CD4-positive, alpha-beta T cell treated with Interleukin-17A for 1 hour (primary cell): ENCODE measurements at regions not wholly inside any gene's neighbourhood (a gene's known extent, or its start where the extent isn't known, plus 50 kb on each side); places are given as distances from the start of the nearest gene placed in this dataset.
"Not testable (repeated sequence)": the region's sequence is repeated elsewhere in the genome, so short reads cannot be mapped to it uniquely, and the experiment has no call there.

ENCODE experiments used
- DNase-seq: peaks from one replicate; pipeline ENCODE4 v3.0.0-alpha.2; 2020

DNA sequence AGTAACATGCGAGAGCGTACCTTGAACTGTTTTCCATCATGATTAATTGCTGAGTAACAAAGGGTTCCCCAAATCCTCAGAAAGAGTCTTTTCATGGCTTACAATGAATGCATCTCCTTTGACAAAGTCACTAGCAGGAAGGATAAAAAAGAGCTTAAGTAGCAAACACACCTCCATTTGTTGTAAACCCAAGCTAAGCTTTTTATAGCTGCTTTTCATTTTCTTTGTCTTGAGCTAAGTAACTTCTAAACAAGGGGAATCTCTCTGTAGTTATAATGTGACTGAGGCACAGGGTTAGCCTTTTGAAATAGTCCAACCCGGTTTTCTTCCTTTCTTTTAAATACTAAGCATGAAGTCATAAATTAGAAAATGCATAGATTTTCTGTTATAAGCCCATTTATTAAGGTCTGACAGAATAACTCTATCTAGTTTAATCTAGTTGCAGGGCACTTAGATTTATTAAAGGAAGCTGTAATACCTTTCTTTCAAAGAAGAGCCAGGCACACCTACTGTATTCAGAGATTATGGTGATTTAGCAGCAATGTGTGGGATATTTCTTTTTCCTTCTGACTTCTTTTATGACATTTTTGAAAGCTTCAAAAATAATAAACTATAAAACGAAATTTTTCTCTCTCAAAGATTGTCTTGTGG, 226.9 kb upstream of the SMIM31 start:
- DNase-seq: no peak

DNA sequence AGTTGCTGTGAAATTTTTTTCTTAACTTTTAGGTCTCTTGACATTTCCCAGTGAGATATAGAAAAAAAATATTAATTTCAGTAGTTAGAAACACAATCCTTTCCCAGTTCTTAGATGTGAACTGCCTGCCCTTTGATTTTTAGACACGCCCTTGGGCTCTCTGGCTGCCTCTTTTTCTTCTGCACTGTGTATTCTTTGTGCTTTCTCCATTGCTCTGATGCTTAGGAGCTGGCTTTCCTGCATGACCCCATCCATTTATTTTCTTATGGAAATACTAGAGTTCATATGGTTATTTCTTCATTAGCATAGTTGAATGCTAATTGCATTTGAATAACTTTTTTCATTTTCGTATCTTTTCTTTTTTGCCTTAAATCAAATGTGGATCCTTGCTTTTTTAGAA, 224.9 kb upstream of the SMIM31 start:
- DNase-seq: no peak

DNA sequence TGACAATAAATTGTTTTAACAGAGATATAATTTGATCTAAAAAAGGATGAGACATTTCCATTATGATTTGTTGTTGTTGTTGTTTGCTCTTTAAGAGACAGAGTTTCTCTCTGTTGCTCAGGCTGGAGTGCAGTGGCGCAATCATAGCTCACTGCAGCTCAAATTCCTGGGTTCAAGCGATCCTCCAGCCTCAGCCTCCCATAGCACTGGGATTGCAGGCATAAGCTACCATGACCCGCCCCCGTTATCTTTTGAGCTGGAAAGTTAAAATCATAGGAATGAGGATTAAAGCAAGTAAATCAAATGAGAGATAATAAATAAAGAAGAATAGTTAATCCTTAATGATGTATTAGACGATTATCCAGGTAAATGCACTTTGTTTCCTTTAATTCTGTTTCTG, 224.4 kb upstream of the SMIM31 start:
- no peak for DNase-seq

DNA sequence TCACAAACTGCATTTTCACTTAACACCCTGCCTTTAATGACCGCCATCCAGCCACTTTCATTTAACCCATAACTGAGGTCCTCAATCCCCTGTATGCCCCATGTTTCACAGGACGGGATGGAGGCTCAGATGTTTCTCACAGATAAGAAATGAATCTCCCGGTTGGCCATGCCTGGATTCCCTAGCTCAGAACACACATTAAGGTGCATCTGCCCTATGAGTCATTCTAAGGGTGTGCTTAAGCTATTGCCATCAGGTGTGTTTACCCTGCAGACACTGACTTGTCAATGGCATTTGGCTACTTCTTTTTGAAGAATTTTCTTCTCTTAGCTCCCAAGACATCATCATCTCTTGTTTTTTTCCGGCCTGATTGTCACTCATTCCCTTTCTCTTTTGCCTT, 222.6 kb upstream of the SMIM31 start:
- DNase-seq: no peak

GRCh38 chr4:164536814-164537213, 217.1 kb upstream of the SMIM31 start:
- DNase-seq: no peak

DNA sequence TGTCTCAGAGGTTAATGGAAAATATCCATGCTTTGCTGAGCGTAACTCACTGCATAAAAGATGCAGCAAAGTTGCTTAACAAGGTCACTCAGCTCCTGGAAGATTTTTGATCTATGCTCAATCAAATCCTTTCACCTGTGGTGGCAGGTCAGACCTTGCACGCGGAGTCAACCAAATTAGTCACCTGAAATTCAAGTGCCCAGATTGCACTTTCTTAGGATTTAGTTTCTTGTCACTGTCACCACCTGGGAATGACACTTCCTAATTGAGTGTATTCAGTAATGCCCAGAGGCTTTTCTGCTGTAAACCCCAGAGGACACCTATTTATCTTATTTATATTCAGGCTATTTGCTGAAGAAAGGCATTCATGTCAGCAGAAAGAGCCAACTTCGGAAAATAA, 215.8 kb upstream of the SMIM31 start:
- DNase-seq: no peak

- DNase-seq: no peak
These were observed 212.9 kb upstream of the SMIM31 start for GRCh38 chr4:164540987-164541386.

DNA sequence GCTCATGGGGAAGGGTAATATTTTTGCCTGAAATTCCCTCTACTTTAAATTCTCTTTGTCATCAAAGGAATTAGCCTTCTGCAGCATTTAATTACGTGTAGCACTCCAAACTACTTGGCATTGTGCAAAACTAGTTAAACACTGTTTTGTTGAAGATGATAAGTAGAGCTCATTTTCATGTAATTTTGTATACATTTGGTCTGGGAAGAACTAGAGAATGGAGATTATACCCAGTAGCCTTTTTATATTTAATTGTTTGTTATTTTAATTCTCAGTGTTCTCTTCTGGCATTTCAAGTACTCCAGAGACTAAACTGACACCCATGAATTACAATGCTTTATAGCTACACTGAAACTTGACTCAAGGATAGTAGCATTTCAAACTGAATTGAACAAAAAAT, 211.5 kb upstream of the SMIM31 start:
- DNase-seq: no peak

GRCh38 chr4:164550989-164551712, 202.8 kb upstream of the SMIM31 start:
- no peak for DNase-seq

GRCh38 chr4:164551713-164552040, 202.3 kb upstream of the SMIM31 start:
- DNase-seq: no peak

DNA sequence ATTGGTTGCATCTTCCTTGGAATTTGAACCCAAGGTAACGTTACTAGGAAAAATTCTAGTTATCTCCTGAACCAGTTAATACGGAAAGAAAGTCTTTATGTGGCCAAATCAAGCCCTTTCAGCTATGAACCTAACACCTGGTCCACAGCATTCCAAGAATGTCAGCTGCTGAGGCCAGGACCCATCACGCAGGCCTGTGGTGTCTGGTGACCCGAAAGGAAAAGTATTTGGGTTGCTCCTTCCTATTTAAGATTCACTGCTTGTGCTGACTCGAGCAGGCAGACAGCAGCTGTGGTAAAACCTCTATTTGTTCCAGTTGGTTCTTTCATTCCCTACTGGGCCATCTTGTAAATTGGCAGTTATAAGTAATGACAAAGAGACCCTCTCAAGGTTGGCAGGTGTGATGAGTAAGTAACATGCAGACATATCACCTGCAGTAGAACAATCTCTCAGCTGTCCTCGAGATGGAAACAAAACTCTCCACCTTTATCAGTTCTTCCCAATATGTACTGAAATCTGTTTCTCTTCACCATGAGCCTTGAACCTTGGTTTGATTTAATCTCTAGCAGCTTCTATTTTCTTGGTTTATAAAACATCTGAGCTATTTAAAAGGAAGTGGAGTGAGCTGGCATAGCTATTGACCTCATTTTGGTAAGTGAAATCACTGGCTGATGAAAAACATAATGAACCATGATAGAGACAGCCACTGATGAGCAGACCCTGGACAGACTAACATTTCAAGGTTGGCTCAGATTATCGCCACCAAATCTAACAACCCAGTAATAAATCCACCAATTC, 182.1 kb upstream of the SMIM31 start:
- no peak for DNase-seq

GRCh38 chr4:164572877-164573279, 181.1 kb upstream of the SMIM31 start:
- no peak for DNase-seq

DNA sequence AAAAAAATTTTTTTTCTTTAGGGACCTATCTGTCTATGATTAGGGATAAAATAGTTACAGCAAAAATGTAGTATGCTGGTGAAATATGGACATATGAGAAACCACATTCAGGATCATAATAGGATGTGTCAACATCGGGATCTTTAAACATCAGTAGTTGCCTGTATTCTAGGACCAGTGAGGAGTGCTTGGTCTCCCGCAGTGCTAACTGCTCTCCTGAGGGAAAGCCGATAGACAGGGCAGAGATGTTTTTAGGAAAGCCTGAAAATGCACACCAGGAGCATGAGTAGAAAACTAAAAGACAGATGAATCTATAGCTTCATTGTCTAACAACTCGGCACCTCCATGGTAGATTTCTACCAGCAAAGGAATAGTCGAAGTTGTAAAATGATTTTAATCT, 178.1 kb upstream of the SMIM31 start:
- DNase-seq: no peak

DNA sequence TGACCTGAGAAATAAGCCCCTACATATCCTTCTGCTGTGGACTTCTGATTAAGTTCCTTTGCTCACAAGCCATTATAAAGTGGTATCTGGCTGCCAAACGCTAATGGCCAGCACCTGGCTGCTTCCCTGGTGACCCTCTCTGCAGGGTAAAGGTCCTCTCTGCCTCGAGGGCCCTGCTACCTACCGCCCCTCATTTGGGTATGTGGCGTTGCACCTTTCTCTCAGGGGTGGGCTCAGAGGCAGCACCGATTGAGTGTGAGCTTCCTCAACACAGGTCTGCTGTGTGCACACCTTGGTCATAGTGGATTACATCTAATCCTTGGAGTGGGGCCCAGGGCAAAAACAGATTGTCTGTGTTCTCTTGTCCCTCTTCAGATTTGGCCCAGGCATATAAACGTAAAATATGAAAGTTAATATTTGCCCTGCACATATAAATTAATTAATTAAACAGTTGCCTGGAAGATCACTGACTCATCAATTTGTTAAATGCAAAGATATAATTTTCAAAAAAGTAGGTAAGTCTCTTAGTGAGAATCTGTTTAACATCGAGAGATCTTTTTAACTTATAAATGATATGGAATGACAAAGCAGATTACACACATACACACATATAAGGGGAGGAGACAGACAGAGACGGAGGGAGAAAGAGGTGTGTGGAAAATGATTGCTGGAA, 174.5 kb upstream of the SMIM31 start:
- DNase-seq: no peak

DNA sequence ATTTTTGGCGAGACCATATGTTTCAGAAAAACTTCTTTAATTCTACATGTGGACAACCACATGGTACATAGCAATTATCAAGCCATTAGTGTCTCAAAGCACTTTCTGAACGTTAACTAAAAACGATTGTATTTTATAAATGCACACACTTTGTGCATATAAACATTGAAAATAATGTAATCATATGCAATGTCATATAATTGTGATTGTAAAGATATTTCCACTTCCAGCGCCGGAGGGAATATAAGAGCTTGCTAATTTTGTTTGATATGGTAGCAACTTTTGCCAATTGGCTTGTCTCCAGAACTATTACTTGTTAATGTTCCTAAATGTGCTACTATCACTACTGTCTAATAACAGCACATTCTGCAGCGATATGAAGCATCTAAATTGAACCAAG, 162.3 kb upstream of the SMIM31 start:
- no peak for DNase-seq

GRCh38 chr4:164595751-164596150, 158.2 kb upstream of the SMIM31 start:
- DNase-seq: no peak

- no peak for DNase-seq
These were observed 157.5 kb upstream of the SMIM31 start for GRCh38 chr4:164596318-164596878.

DNA sequence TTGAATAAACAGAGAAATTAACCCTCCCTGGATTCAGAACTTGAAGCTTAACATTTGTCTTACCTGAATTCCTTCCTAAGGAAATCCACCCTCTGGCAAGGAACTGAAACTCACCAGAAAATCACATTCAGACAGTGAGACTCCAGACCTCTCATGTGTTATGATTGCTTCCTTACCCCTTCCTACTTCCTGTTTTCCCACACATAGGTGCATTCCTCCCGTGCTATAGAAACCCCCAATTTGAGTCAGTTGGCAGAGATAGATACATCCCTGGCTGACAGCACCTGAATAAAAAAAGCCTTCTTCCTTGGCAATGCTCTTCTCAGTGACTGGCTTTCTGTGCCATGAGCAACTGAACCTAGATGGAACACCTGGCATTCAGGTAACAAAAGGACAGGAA, 157.0 kb upstream of the SMIM31 start:
- DNase-seq: no peak

GRCh38 chr4:164601653-164602052, 152.3 kb upstream of the SMIM31 start:
- no peak for DNase-seq

DNA sequence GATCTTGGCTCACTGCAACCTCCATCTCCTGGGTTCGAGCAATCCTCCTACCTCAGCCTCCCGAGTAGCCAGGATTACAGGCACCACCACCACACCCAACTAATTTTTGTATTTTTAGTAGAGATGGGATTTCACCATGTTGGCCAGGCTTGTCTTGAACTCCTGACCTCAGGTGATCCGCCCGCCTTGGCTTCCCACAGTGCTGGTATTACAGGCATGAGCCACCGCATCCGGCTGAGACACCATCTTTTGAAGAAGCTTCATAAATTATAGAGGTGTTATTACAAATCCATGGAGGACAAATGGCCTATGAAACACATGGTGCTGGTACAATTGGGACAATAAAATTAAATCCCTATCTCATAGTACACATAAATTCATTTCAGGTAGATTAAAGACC, 148.1 kb upstream of the SMIM31 start:
- not testable (repeated sequence) for DNase-seq

GRCh38 chr4:164606478-164606877, 147.5 kb upstream of the SMIM31 start:
- DNase-seq: no peak

DNA sequence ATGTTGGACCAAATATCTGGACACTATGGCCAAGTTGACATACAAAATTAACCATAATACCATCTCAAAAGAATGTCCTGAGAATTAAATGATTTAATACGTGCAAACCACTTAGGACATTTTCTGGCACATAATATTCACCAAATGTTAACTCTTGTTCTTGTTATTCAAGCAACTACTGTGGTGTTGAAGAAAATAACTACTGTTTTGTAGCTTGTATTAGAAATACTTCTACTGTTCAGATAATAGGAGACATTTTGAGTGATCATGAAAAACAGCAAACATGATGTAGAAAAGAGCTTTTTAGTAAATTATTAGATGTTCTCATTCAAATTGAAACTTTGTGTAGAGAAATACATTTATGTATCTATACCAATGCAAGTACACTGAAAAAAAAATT, 140.7 kb upstream of the SMIM31 start:
- no peak for DNase-seq

GRCh38 chr4:164613792-164614191, 140.1 kb upstream of the SMIM31 start:
- no peak for DNase-seq
